ENCODE measurements at regions not wholly inside any gene's neighbourhood (a gene's known extent, or its start where the extent isn't known, plus 50 kb on each side); places are given as distances from the start of the nearest gene placed in this dataset.

DNA sequence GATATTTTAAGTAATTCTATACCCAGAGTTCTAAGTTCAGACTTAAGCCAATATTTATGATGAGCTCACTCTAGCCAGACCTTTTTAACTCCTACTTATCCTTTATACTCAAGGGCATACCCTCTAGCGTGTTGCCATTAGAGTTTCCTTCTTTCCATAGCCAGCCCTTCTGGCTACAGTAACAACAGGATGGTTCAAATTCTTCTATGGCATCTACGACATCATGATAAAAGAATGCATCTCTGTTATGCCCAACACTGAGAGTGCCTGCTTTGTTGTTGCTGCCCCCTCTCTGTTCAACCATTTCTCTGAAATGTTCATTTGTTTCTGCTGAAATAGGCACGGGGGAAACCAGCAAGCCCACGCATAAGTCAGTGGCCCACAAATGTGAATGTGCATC lies 104.5 kb downstream of the UBE2NL start:
- TF ChIP-seq, protein P1, sequence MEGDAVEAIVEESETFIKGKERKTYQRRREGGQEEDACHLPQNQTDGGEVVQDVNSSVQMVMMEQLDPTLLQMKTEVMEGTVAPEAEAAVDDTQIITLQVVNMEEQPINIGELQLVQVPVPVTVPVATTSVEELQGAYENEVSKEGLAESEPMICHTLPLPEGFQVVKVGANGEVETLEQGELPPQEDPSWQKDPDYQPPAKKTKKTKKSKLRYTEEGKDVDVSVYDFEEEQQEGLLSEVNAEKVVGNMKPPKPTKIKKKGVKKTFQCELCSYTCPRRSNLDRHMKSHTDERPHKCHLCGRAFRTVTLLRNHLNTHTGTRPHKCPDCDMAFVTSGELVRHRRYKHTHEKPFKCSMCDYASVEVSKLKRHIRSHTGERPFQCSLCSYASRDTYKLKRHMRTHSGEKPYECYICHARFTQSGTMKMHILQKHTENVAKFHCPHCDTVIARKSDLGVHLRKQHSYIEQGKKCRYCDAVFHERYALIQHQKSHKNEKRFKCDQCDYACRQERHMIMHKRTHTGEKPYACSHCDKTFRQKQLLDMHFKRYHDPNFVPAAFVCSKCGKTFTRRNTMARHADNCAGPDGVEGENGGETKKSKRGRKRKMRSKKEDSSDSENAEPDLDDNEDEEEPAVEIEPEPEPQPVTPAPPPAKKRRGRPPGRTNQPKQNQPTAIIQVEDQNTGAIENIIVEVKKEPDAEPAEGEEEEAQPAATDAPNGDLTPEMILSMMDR (IDR thresholded peaks at IDR 0.05; ENCODE audit: insufficient read depth, low read length) = no peak
- no peak for TF ChIP-seq POLR2AphosphoS5 (IDR thresholded peaks at IDR 0.05; ENCODE audit: low read depth)
- TF ChIP-seq, protein P2, sequence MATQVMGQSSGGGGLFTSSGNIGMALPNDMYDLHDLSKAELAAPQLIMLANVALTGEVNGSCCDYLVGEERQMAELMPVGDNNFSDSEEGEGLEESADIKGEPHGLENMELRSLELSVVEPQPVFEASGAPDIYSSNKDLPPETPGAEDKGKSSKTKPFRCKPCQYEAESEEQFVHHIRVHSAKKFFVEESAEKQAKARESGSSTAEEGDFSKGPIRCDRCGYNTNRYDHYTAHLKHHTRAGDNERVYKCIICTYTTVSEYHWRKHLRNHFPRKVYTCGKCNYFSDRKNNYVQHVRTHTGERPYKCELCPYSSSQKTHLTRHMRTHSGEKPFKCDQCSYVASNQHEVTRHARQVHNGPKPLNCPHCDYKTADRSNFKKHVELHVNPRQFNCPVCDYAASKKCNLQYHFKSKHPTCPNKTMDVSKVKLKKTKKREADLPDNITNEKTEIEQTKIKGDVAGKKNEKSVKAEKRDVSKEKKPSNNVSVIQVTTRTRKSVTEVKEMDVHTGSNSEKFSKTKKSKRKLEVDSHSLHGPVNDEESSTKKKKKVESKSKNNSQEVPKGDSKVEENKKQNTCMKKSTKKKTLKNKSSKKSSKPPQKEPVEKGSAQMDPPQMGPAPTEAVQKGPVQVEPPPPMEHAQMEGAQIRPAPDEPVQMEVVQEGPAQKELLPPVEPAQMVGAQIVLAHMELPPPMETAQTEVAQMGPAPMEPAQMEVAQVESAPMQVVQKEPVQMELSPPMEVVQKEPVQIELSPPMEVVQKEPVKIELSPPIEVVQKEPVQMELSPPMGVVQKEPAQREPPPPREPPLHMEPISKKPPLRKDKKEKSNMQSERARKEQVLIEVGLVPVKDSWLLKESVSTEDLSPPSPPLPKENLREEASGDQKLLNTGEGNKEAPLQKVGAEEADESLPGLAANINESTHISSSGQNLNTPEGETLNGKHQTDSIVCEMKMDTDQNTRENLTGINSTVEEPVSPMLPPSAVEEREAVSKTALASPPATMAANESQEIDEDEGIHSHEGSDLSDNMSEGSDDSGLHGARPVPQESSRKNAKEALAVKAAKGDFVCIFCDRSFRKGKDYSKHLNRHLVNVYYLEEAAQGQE (IDR thresholded peaks at IDR 0.05; ENCODE audit: insufficient replicate concordance, low read depth) = no peak
- no peak for TF ChIP-seq SPI1 (IDR thresholded peaks at IDR 0.05; ENCODE audit: borderline replicate concordance, low read depth)

Data from HL-60 (cell line).